GM20000 (cell line): ENCODE measurements at regions not wholly inside any gene's neighbourhood (a gene's known extent, or its start where the extent isn't known, plus 50 kb on each side); places are given as distances from the start of the nearest gene placed in this dataset.

Experiments used
- DNase-seq: peaks from one replicate; pipeline ENCODE4 v3.0.0; 2012; ENCODE audit warnings: low spot score
- CTCF ChIP-seq: IDR thresholded peaks from 2 replicates; pipeline ENCODE4 v1.5.1; 2012; ENCODE audit warnings: mild to moderate bottlenecking, control low read depth; ENCODE audit errors: extremely low read depth, missing control alignments

GRCh38 chr2:144597894-144598593, 78.1 kb upstream of the ZEB2 start:
- no peak for TF ChIP-seq CTCF
- DNase-seq = no peak

- DNase-seq = no peak
- TF ChIP-seq CTCF = no peak
Measured at GRCh38 chr2:144597388-144597787, 77.5 kb upstream of the ZEB2 start.

- TF ChIP-seq CTCF = no peak
- peak; percentile 21 for DNase-seq
Measured at GRCh38 chr2:144596073-144596871, 76.4 kb upstream of the ZEB2 start.

- no peak for TF ChIP-seq CTCF
- DNase-seq = no peak
Measured at GRCh38 chr2:144595686-144596072, 75.8 kb upstream of the ZEB2 start.

- TF ChIP-seq CTCF = no peak
- no peak for DNase-seq
Measured at GRCh38 chr2:144595279-144595678, 75.4 kb upstream of the ZEB2 start.

- DNase-seq = no peak
- no peak for TF ChIP-seq CTCF
Measured at GRCh38 chr2:144593803-144594202, 73.9 kb upstream of the ZEB2 start.

- DNase-seq = no peak
- TF ChIP-seq CTCF = no peak
Measured at GRCh38 chr2:144592500-144593256, 72.8 kb upstream of the ZEB2 start.
